ENCODE measurements at regions not wholly inside any gene's neighbourhood (a gene's known extent, or its start where the extent isn't known, plus 50 kb on each side); places are given as distances from the start of the nearest gene placed in this dataset.
"Not testable (repeated sequence)": the region's sequence is repeated elsewhere in the genome, so short reads cannot be mapped to it uniquely, and the experiment has no call there.

DNA sequence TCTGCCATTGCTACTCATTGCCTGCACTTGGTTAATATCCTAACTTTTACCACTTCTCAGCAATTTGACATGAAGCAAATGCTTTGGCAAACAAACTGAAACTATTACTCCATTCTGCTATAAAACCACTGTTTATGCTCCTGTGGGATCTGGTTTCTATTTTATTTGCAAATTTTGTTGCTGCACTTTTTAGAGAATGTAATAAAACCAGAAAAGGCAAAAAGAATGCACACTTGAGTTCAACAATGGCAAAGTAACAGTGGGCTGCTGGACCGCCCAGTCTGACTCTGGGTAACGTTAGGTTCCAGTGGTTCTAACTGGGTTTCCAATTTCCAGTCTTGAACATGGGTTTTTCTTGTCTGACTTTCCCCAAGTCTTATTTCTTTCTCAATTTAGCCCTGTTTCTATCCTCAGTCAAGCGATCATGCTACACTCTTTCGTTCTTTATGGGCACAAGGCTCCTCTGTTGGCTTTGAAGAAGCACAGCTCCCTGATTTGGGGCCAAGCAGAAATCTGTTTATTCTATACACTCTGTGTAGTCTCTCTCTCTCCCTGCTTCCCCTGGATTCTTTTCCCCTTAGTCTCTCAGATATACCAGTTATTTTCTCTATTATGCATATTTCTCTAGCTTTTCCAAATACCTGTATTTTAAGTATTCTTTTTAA lies 129.2 kb upstream of the FAM3C start:
- no peak for DNase-seq (ENCODE audit: low spot score)

DNA sequence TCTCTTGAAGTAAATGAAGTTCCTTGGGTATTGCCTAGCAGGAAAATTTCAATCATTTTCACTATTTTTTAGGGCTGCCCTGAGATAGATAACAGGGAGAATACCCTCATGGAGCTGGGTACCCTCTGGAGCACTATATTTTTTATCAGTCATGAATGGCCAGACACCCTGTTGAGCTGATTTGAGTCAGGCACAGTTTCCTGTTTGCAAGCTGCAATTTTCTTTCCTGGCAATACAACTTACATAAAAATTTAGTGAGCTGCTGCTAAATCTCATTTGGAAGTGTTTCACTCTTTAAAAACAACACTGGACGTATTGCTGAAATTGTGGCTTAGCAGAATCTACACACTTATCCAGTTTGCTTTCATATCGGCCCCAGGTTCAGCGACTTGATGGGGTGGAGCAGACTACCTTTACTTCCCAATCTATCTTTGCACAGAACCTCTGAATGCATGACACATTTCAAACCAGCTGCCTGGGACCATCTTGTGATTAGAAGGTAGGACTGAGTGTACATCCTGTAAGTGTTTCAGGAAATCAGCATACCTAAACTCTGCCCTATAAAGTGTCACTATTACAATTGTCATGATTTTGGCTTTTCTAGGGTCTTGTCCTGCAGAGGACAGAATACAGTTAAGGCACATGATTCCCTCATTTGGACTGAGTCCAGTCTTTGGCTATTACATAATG lies 125.7 kb upstream of the FAM3C start:
- no peak for DNase-seq (ENCODE audit: low spot score)

DNA sequence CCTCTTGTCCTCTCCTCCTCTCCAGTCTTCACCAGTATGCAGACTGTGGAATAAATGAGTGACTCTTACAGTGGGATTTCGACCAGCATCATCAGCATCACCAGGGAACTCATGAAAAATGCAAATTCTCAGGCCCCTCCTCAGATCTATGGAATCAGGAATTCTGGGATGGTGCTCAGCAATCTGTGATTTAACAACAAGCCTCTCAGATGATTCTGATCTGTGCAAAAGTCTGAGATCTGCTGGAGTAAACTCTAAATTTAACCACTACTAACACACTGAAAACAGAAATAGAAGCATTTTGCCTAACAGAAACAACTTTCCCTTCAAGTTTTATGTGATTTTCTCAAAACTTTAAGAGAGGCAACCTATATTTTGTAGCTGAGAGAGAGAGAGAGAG lies 124.8 kb upstream of the FAM3C start:
- no peak for DNase-seq (ENCODE audit: low spot score)

DNA sequence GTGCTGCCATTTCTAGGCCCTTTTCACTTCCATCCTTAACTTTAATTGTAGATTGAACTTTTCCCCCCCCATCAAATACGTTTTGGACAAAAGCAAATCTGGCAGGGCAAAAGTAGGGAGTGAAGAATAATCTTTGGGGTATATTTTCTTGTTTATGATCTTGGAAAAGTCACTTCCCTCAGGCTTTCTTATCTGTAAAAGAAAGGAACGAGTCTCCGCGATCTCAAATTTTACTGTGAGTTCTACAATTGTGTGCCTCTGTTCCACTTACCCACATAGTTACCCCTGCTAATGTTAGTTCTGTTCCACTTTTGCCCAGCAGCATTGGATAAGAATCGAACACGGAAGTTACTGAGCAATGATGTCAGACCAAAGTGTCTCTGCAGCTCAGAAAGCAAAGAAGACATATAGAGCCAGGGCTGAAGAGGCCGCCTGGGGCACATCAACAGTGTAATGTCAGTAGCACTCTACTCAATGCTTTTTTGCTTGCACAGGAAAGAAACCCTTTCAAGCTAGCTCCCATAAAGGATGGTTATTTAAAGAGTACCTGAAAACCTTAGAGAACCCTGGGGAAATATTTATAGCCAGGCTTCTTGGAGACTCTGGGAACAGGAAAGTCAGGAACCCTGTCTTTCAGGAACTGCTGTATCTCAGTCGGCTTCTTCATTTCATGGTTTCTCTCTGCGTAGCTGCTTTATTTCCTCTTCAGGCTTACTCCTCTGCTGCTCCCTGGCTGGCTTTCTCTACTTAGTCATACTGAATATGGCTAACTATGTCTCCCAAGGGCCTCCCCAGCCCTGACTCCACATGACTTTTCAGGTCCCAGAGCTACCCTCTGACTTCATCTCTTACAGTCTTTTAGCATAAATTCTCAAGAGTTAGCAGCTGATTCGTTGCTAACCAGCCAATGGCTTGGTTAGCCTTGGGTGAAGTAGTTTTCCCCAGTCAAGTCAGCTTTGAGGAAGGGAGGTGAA lies 123.7 kb upstream of the FAM3C start:
- no peak for DNase-seq (ENCODE audit: low spot score)

DNA sequence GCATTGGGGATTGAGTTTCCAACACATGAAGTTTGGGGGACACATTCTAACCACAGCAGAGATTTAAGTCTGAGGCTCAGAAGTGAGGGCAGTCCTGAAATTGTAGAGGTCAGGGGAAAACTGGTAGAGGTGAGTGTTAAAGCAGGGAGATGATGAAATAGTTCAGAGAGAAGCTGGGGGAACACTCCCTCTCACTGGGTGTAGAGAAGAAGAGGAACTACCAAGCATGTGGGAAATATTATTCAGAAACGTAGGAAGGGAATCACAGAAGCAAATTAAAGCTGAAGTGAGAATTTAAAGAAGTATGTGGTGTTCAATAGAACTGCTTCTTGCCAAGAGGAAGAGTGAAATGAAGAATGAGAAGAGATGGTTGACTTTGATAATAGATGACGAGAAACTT lies 121.5 kb upstream of the FAM3C start:
- no peak for DNase-seq (ENCODE audit: low spot score)

DNA sequence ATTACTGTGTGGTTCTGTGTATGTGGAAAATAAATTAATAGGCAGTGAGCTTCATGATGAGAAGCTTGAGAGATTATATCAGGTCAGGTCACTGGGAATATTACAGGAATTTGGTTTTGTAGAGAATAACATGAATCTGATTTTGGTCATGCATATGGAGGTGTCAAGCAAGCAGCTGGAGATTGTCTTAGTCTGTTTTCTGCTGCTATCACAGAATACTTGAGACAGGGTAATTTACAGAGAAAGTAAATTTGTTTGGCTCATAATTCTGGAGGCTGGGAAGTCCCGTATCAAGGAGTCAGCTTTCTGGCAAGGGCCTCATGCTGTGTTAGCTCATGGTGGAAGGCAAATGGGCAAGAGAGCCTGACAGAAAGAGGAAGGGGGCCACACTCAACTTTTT lies 120.7 kb upstream of the FAM3C start:
- no peak for DNase-seq (ENCODE audit: low spot score)

DNA sequence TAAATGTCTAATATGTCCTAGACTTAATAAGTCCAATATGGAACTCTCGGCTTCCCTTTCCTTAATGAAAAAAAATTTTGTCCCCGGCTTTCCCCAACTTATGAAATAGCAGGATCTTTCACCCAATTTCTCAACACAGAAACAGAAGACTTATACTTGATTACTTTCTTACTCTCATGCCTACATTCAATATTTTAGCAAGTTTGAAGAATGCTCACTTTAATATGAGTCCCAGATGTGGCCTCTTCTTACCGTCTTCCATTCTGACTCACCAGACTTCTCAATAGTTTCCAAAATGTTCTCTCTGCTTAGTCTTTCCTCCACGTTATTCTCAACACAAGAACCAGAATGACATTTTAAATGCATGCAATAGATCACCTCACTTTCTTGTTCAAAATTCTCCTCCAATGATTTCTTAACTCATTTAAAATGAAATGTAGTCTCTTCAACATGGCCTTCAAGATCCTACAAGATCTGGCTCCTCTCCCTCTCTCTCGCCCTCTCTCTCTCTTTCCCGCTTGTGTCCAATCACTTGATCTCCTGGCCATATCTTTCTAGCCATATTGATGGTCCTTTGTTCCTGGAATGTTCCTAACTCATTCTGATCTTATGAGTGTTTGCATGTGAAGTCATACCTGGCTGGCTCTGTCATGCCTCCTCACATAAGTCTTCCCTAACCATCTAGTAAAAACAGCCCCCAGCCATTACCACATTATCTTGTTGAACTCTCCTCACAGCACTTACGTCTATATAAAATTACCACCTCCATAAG lies 119.7 kb upstream of the FAM3C start:
- no peak for DNase-seq (ENCODE audit: low spot score)

DNA sequence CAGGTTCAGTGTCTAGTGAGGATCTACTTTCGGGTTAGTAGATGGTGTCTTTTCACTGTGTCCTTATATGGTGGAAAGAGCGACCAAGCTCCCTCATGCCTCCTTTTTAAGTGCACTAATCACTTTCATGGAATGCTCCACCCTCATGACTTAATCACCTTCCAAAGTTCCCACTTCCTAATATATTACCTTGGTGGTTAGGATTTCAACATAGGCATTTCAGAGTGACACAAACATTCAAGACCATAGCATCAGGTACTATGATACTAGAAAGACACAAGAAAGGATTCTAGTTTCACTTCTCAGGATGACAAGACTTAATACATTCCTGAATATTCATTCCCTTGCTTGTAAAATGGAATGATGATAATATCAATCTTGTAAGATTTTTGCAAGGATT lies 119.1 kb upstream of the FAM3C start:
- DNase-seq (ENCODE audit: low spot score) = no peak

DNA sequence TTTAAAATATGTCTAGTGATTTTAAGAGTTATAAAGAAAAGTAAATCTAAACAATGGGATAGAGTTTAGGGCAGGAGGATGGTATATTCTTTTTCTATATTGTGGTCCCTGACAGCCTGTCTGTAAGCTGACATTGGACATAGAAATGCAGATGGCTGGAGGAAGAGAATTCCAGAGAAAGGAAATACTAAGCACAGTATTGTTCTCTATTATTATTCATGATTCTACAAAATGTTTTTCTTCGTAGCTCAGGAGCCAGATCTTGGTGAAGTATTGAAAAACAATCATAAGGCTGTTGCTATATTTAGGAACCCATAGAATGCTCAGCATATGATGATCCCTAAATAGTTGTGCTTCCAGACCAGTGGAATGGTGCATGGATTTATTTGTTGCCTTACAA lies 117.0 kb upstream of the FAM3C start:
- DNase-seq (ENCODE audit: low spot score) = no peak

DNA sequence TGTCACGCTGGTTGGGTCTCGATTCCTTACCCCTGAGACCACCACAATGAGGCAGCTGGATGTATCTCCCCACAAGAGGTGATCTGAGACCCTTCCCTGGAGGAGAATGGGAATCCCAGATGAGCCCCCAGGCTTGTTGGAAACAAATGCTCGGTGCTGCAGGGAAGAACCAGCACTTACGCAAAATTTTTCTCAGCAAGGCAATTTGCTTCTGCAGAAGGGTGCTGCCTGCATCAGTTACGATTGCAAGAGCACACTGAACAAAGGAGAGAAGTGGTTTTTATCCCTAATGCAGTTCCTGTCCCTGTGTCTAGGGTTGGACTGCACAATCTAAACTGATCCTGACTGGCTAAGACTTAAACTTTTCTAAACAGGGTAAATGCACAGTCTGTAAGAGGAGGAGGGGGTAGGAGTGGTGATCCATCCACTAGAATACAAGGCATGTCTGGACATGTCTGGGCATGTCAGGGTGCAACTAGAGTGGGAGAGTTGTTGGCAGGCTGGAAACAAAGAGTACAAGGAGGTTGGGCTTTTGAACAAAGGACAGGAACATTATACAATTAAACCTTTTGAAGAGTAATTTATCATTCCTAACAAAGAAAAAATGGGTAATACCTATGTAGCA lies 114.9 kb upstream of the FAM3C start:
- DNase-seq (ENCODE audit: low spot score) = no peak

DNA sequence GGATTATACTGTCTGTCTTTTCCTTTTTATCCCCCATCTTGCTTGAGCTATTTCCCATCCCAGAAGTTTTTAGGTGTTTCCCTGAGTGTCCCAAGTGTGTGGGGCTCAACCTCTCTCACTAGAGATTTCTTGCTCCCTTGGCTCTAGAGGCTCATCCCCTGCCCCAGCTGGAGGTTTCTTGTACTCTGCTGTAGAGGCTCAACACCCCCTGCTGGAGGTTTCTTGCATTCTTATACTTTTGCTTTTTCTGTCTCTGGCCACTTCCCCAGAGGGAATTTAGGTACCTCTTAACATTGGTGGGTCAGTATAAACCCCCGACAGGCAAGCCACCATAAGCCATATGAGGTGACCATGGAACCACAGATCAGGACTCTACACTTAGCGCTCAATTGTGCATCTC lies 114.2 kb upstream of the FAM3C start:
- DNase-seq (ENCODE audit: low spot score) = no peak

DNA sequence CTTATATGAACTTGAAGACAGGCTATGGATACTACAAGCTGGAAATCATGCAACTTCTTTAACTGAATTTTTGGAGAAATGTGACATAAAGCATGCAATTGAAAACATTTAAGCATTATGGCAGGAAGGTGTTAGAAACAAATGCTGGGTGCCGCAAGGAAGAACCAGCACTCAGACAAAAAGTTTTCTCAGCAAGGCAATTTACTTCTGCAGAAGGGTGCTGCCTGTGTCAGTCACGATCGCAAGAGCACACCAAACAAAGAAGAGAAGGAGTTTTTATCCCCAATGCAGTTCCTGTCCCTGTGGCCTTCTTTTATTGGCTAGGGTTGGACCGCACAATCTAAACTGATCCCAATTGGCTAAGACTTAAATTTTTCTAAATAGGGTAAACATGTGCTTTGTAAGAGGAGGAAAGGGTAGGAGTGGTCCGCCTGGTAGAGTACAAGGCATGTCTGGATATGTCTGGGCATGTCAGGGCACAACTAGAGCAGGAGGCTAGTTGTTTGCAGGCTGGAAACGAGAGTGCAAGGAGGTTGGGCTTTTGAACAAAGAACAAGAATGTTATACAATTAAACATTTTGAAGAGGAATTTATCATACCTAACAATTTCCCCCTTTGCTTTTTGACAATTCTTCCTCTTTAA lies 109.6 kb upstream of the FAM3C start:
- no peak for DNase-seq (ENCODE audit: low spot score)

DNA sequence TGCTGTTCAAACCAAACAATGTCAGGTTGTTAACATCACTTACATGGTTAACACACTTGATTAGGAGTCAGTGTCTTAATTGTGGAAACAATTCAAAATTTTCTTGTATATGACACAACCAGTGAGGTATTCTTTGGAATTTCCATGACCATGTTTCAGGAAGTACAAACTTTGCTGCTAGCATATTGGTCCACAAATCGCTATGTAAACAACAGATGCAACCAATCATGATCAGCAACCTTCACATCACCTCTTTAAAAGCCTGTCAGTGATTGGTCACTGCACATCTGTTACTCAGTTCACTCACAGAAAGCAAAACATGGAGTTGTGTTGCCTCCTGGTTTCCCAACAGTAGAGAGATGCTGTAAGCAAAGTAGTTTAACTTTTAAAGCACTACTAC lies 108.9 kb upstream of the FAM3C start:
- DNase-seq (ENCODE audit: low spot score) = no peak

DNA sequence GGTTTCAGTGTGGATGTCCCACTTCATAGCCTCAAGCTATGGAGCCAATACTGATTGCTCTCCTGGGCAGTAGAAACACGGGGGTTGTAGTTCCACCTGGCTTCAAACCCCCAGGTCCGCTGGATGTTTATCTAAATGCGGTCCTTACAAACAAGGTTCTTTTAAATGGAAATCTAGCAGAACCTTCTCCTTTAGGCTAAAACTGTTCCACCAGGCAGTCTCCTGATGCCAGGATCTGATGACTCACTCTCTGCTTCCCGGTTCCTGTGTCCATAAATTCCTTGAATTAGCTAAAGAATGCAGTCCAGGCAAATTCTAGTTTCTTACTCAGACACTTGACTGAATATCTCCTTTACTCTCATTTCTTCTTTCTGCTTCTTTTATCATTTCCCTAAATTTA lies 108.4 kb upstream of the FAM3C start:
- DNase-seq (ENCODE audit: low spot score) = no peak

DNA sequence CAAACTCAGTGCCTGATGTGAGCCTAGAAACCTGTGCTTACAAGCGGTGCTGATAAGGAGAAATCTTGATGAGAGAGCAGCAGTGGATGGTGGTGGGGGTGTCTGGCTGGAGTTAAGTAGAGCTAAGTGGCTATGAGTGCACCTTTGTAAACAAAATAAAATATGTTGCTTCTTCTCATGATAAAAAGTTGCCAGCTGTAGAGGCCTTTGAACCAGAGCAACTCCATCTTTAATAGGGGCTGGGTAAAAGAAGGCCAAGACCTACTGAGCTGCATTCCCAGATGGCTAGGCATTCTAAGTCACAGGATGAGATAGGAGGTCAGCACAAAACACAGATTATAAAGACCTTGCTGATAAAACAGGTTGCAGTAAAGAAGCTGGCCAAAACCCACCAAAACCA lies 107.6 kb upstream of the FAM3C start:
- no peak for DNase-seq (ENCODE audit: low spot score)

DNA sequence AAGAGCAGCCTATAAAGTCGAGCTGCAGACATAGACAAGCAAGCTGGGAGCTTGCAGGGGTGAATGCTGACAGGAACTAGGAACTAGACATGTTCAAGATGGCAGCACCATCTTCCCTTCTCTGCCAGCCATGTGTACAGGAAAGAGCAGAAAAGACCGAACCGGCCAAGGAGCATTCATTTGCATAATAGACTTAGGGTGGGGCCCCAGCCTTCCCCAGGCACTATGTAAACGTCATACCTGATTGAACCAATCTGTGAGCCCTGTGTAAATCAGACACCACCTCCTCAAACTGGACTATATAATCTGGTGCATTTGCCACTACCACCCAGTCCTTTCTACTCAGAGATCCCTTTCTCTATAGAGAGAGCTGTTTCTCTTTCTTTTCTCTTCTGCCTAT lies 106.9 kb upstream of the FAM3C start:
- DNase-seq (ENCODE audit: low spot score) = no peak

DNA sequence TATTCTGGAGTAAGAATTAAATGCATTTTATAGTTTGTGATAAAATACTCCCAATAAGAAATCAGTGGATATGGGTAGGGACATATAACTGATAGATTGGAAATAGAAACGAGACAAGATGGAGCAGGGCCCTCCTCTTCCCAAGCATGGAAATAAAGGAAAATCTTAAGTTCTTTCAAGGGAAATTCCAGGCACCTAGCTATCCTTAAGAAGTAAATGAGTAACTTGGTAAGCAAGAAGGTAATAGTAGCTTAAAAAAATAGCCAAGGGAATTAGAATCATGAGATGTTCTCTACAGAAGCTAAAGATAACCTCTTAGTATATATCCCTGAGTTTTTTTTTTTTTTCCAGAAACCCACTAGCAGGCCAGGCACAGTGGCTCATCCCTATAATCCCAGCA lies 105.5 kb upstream of the FAM3C start:
- no peak for DNase-seq (ENCODE audit: low spot score)

DNA sequence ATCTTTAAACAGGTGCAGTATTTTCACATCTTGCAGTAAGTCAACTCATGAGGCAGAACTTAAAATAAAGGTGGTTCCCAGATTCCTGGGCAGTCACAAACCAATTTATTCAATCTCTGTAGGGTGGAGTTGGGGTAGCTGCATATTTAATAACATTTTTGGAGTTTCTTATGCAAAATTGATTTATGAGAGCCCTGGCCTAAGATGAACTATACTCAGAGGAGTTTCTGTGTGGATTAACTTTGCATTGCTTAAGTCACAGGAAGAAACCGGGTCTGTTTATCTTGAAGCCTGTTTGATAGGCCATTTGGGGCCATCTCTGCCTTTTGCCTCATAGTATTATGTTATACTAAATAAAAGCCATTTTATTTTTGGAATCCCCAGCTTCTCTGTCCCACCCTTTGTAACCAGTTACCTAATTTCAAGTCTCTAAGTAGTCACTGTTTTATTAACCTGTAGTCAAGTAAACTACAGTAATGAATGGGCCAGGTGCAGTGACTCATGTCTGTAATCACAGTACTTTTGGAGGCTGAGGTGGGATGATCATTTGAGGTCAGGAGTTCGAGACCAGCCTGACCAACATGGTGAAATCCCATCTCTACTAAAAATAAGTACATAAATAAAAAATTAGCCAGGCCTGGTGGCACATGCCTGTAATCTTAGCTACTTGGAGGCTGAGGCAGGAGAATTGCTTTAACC lies 104.4 kb upstream of the FAM3C start:
- no peak for DNase-seq (ENCODE audit: low spot score)

DNA sequence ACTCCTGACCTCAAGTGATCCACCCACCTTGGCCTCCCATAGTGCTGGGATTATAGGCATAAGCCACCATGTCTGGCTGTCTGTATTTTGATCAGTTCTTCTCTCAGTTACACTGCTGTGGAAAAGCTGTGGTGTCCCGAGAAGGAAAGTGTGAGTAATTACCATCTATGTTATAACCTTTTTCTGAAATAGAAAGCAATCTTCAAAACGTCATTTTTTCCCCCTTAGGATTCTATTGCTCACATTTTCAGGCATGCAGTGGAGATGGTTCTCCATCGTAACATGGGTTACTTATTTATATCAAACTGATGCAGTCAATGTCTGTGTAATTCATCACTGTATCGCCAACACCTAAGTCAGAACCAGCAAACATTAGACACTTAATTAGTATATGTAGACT lies 103.5 kb upstream of the FAM3C start:
- DNase-seq (ENCODE audit: low spot score) = peak; percentile 57

DNA sequence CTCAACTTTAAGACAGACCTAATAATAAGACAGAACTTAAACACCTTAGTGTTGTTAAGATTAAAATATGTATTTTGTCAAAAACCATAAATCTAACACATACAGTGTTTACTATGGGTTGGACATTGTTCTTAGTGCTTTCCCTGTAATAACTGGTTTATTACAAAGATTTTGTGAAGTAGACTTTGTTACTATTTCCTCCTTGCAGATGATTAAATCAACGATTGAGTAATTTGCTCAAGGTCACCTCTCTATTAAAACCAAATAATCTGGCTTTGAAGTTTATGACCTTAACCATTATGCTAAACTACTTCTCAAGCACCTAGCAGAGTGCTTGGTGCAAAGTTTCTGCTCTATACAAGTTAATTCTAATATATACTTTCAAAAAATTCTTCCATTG lies 102.7 kb upstream of the FAM3C start:
- DNase-seq (ENCODE audit: low spot score) = no peak

DNA sequence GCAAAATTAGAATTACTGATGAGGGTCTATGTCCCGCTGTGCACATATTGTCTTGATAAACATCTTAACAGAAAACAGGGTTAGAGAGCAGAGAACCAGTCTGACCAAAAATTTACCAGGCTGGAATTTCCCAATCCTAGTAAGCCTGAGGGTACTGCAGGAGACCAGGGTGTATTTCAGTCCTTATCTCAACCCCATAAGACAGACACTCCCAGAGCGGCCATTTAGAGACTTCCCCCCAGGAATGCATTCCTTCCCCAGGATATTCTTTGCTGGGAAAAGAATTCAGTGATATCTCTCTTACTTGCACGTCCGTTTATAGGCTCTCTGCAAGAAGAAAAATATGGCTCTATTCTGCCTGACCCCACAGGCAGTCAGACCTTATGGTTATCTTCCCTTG lies 101.4 kb upstream of the FAM3C start:
- not testable (repeated sequence) for DNase-seq (ENCODE audit: low spot score)
